HG02571 (cell line): ENCODE measurements at regions not wholly inside any gene's neighbourhood (a gene's known extent, or its start where the extent isn't known, plus 50 kb on each side); places are given as distances from the start of the nearest gene placed in this dataset.
A peak's percentile ranks its signal among the peaks of the same experiment; 100 is the strongest.
"Not testable (repeated sequence)": the region's sequence is repeated elsewhere in the genome, so short reads cannot be mapped to it uniquely, and the experiment has no call there.

Experiments used
- ATAC-seq: cut with Tn5 transposase; IDR thresholded peaks from one replicate; pipeline ENCODE4 v1.9.1; 2021; ENCODE audit warnings: mild to moderate bottlenecking, moderate library complexity; ENCODE audit not compliant: unreplicated experiment

DNA sequence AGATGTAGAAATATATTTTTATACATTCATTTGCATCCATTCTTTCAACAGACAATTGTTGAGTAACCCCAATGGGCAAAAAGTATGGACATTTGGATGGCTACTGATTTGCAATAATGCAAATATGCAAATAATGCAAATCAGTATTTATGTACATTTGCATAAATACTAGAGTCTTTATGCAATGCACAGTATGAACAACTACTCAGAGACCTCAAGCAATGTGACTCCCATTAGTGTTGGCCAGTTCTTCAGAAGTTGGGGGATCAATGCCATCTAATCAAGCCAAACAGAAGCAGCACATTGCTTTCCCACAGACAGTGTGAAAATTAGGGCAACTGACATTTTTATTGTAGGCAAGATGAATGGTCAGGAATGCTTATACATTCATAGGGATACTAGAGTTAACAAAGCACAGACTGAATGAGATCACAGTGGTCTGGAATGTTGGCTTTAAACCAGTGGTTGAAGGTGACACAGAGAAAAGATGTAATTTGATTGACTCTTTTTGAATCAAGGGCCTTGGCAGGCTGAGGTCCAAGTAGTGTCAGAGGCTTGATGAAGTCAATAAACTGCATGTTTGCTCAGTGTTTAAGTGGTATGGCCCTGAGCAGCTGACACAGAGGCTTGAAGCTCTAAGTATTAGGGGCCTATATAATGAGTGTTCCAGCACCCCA, 256.6 kb downstream of the CTH start:
- ATAC-seq = no peak

DNA sequence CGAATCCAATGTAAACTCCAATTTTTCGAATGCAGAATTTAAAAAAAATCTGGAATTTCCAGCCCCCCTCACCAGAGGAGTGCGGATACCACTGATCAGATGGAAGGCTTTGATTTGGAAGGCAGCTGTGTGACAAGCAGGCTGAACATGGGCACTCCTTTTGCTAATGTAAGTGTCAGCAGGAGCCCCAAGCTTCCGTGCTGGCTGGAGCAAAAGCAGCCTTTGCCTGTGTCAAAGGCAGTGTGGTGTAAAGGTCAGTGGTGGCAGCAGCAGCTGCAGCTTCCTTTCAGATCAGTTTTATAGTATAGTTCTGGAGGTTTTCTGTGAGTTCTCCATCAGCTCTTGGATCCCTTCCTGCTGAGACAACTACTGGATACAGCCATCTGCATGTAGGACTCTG, 259.9 kb downstream of the CTH start:
- no peak for ATAC-seq

DNA sequence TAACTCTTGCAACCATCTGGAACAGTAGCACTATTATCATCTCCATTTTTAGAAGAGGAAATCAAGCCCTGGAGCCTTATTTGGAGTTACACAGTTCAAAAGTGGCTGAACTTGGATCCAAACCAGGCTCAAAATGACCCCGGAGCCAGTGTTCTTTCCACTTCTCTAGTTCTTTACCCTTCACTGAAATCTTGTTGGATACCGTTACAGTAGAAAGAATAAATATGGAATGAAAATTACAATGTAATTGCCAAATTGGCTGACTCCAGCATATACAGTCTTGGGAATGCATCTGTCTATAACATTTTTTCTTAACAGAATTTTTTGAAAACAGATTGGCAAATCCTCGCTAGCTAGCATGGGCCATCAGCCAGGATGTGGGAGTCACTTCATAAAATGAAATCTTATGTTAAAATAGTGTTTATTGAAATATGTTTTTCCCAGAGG, 261.4 kb downstream of the CTH start:
- ATAC-seq = no peak

DNA sequence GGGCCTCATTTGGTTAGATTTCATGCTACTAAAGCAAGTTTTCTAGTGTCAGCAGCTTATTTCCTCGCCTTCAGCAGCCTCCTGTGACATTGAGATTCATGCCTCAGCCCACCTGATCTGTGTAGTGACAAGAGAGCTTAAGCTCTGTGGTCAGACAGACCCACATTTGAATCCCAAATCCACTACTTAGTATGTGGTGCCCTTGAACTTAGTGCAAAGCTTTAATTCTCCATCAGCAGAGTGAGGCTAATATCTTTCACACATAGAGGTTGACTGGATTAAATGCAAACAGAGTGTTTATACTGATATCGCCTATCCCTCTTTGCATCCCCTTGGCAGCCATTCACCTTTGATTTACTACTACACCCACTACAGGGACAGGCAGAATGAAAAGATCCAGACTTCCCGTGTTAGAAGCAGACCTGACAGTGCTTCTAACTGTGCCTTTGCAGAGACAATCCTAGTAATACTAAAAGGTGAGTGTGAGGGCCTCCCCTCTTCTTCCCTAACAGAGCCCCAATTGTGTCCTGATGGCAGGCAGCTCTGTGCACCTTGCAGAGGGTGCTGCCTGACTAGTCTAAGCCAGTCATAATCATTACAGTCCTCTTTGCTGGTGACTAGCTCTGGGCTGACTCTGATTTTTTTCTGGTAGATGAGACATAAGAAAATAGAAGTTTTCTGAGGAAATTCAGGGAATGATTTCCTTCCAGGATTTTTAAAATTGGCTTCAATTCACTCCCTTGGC, 264.0 kb downstream of the CTH start:
- ATAC-seq = no peak

DNA sequence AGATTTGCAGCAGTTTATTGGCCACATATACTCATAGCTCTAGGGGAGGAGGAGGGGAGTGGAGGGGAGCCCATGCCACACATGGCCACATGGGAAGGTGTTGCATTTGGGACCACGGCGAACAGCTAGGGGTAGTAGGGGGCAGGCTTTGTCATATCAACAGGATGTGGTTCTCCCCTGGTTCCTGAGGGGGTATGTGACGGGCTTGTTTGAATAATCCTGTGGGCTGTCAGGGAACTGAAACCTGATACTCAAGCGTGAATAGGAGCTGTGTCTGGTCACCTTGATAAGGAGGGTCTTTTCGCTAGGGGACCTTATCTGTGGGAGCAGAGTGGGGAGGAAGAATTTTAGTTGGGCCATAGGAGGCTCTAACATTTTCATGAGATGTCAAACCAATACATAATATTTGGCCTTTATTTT, 264.7 kb downstream of the CTH start:
- ATAC-seq = no peak

DNA sequence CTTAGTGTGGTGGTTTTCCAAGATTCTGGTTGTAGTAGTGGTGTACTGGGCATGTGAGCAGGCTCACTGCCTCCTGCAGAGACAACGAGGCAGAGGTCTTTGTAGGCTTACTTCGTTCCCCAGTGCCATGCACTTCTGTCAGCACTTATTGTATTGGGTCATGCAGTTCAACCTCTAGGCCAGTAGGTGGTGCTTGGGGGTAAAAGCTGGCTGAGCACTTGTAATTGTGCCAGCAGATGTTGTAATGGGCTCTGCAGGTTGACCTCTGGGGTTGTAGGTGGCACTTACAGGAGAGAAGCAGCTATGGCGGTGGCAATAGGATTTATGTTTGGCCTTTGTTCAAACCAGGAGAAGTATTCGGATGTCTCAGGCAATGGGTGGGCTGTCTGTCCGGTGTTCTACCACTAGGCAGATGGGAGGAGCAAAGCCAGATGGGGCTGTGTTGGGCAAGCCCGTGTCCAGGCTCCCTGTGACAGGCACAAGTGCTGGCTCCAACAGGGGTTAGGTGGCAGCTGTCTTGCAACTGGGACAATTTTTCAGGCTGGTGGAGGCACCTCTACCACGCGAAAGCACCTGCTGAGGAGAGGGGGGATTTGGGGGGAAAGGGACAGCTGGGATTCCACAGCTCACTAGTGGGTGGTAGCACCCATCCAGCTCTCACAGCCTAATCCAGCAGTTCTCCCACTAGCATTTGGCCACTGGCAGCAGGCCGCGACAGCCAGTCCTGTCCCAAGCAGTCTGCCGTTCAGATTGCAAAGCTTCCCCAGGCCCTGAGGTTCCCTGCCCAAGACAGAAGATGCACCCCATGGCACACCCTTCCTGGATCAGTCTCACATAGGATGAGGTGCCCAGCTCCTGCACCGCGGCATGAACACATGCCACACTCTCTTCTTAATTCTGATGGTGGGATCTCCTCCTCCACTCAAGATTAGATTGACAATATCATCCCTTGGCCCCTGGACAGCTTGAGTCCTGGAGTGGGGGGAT, 274.5 kb downstream of the CTH start:
- ATAC-seq = peak; percentile 100

DNA sequence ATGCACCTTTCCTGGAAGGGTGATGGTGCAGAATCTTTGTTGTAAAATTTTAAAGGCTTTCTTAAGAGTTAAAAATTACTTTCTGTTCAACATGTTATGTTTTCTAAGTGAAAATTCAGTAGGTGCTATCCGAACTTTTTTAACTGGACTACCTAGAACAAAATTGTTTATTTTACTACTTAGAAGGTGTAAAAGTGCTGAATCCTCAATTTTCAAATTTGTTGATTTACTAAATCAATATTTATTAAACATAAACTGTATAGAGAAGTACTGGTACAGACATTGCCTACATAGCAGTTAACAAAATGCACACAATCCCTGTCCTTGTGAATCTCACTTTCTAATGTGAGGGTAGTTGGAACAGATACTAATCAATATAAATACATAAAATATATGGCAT, 277.5 kb downstream of the CTH start:
- no peak for ATAC-seq

DNA sequence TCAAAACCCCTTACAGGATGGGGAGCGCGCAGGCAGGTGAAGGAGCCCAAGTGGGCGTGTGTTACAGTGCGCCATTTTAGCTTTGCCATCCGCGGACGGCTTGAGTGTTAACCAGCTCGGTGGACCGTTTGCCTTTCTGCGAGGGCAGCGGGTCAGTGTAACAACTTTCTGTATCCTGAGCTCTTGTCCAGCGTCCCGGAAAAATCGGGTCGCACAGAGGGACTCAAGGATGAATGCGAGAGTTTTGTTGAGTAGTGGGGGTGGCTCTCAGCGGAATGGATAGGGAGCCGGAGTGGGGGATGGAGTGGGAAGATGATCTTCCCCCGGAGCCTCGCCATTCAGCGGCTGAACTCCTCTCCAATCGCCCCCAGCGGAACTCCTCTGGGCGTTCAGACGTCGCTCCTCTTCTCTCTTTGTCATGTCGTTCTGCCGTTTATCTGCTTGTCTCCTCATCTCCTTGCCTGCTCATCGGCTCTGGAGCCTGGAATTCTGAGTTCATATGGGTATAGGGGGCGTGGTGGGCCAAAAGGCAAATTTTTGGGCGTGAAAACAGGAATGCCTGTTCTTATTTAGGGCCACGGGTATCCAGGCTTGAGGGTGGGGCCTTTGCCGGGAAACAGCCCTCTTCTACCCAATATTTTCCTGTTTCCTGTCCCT, 295.4 kb downstream of the CTH start:
- ATAC-seq = no peak

DNA sequence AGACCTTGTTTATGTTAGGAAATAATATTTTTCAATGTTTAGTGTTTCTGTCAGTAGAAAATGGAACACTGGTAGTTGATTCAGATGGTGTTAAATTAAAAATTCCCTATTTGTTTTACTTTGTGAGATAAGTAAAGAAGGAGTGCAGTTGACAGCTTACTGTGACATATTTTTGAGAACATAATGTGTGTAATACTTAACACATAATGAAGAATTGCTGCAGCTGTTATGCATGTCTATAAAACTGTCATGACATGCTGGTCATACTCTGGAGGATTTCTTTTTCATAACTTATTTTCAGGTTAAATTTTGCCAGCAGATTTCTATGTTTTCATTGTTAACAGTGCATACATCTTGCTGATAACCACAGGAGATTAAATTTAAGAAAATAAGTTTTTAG, 296.1 kb downstream of the CTH start:
- ATAC-seq = no peak

DNA sequence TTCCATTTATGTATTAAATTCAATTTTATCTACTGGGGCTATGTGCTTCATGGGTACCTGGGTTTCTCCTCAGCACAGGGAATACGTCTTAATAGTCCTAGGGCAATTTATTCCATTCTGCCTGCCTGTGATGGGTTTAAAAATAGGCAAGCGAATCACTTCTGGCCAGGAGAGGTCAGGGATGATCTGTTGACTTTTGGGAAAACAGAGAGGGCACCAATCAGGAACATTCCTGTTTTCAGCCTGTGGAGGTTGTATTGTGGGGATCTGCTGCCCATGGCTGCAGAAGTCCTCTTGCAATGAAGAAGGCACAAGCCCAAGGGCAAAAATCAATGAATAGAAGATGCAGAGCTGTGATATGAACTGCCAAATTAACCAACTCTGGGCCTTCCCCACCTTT, 303.1 kb downstream of the CTH start:
- ATAC-seq = no peak

DNA sequence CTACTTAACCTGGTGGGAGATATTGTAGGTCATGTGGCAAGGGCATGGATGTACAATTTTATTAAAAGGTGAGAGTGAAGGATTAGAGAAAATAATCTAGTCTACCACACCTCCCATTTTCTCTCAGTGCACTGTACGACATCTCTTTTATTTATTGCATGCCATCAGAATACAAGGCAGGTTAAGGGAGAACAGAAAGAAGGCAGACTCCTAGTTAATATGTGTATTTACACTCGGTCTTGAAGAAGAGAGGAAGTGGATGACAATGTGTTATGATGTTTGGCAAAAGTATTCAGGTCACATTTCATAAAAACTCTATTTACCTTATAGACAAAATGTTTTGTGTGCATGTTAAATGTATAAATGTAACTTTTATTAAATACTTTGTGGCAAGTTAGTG, 306.1 kb downstream of the CTH start:
- no peak for ATAC-seq

DNA sequence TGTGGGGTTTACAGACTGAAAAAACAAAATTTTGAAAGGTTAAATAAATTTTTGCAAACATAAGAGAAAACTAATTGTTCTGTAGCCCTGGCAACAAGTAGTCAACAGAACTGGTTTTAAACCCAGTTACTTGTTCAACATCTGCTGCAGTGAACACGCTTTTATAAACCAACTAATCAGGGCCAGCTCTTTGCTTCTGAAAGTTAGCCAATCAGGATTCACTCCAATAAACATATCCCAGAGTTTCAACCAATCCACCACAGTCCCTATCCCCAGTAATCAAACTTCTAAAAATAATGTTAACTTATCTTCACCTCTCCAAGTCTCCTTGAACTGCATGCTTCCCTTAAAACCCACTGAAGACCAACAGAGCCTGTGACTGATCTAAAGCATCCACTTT, 306.6 kb downstream of the CTH start:
- ATAC-seq = no peak

DNA sequence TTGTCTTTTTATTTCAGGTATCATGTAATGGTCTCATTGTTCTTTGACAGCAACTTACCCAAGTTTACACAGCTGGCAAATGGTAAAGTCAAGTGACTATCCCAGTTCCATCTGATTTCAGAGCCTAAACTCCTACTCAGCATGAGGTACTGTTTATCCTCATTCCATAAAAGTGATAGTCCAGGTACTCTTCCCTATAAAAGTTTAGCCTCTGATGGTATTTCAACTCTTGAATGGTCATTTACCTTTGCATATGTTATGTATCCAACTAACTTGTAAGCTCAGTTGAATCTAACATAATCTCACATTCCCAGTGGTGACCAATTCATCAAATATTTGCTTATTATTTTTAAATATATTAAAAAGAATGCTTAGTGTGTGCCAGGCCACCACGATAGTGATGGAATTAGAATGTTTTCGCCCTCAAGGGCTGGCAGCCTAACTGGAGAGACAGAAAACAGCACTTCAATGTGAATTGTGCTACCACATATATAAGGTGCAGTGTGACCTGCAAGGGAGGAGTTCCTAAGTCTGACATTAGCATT, 307.1 kb downstream of the CTH start:
- no peak for ATAC-seq

DNA sequence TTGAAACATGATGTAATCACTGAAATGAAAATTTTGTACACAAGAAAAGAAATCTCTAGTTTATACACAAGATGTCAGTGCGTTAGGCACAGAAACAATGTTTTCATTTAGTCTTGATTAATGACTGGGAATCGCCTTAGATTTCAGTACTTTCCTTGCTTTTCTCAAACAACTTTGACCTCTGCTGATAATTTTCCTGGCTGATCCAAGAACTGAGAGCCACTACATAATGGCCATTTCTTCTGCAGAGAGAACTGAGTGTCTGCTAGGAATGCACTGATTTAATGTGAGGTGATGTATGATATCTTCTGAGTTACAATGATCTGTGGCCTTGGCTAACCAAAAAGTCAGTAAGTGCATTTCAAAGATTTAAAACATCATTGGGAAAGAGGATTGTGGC, 308.1 kb downstream of the CTH start:
- ATAC-seq = no peak

DNA sequence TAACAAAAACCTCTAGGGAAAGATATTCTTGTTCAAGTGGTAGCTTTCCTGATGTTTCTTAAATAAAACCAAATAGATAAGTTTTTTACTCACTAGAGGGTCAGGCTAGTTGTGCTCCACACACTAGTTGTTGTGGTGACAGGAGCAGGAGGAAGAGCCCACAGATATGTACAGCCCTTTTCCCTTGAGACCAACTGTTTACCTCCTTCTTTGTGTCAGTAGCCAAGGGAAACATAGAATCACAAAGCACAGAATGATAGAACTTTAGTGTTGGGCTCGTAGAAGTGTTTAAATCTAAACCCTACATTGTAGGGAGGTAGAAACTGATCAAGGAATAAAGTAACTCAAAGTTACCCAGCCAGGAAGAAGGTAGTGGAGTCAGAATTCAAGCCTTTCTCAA, 309.0 kb downstream of the CTH start:
- no peak for ATAC-seq

DNA sequence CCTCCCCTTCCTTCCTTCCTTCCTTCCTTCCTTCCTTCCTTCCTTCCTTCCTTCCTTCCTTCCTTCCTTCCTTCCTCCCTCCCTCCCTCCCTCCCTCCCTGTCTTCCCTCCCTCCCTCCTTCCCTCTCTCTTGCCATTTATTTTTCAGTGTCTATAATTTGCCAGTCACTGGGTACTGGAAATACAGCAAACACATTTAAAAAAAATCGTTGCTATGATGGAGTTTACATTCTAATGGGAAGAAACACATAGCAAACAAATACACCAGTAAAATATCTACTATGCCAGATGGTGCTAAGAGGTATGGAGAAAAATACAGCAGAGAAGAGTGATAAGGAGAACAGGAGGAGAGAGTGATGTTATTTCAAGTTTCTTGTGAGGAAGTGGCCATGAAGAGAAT, 309.5 kb downstream of the CTH start:
- ATAC-seq = no peak

DNA sequence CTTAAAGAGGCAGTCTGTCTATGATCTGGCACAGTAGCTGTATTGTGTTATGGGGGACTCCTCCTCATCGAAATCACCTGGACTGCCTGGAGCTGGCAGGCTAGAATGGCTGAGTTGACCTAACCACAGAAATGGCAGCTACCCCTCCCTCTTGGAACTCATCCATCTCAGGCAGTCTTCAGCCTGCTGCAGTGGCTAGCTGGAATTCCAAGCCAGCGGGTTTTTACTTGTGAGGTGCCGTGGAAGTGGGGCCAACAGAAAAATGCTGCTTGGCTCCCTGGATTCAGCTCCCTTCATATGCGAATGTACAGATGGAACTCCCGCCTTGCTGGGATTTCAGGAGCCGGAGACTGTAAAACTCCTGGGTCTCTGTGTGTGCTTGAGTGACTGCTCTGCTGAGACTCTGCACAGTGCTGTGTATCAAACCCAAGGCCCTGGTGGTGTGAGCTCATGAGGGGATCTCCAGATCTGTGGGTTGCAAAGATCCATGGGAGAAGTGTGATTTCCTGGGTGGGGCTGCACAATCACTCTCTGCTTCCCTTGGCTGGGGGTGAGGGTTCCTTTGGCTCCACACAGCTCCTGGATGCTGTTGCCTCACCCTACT, 316.9 kb downstream of the CTH start:
- ATAC-seq = no peak

DNA sequence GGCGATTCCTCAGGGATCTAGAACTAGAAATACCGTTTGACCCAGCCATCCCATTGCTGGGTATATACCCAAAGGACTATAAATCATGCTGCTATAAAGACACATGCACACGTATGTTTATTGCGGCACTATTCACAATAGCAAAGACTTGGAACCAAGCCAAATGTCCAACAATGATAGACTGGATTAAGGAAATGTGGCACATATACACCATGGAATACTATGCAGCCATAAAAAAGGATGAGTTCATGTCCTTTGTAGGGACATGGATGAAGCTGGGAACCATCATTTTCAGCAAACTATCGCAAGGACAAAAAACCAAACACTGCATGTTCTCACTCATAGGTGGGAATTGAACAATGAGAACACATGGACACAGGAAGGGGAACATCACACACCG, 311.1 kb downstream of the PTGER3 start:
- ATAC-seq = not testable (repeated sequence)

DNA sequence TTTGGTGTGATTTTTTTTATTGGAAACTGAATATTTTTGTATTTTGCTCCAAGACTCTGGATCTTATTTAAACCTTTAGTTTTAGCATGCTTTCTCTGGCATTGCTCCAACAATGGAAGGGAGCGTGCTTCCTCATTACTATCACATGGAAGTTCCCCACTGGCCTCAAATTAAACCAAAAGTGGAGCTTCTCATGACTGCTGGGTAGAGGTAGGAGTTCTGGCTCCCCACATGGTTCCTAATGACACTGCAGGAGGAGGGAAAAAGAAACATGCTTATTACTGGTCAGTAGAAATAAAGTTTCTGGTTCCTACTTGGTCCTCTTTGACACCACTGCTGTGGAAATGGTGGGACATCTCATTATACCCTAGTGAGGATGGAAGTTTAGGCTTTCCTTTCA, 310.5 kb downstream of the PTGER3 start:
- ATAC-seq = no peak

DNA sequence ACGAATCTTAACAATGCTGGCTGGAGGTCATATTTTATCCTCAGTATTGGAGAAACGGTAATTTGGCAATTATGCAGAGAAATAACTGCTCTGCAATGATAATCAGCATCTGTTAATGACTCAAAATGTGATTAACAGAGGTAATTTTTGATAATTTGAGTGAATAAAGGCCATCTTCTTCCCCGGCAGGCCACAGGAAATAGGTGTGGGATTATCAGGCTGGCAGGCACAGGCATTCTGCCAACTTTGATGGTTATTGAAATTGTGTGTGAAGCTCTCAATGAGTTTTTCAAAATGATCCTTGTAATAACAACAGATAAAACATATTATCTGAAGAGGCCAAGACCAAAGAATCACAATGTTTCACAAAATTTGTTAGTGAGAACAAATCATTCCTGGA, 309.0 kb downstream of the PTGER3 start:
- no peak for ATAC-seq
